ENCODE measurements at regions not wholly inside any gene's neighbourhood (a gene's known extent, or its start where the extent isn't known, plus 50 kb on each side); places are given as distances from the start of the nearest gene placed in this dataset.

GRCh38 chr14:49427117-49427516 is 159.1 kb downstream of the RPS29 start:
- ATAC-seq (ENCODE audit: low FRiP score in 2 of 2), result no peak
- Histone ChIP-seq H3K4me1 (no peaks in the 10 kb centered on the region), H3K27ac (no peak overlapping the region), H3K4me3 (no peak overlapping the region), H3K27me3 (no peaks in the 10 kb centered on the region), H3K9me3 (peaks cover 0 to 17% (median 9%) of the 10 kb centered on the region in 4 donors), H3K36me3 (no peaks in the 10 kb centered on the region)
- no peak for DNase-seq
- TF ChIP-seq POLR2AphosphoS5 (IDR thresholded peaks at IDR 0.05) (no peak), EP300 (IDR thresholded peaks at IDR 0.05) (no peak), POLR2A (IDR thresholded peaks at IDR 0.05) (no peak), CTCF (IDR thresholded peaks at IDR 0.05) (no peak)
- 39 to 61% methylated on average over 8 of the region's 8 CpGs for WGBS, 2 donors

GRCh38 chr14:49425921-49426320 is 160.3 kb downstream of the RPS29 start:
- no peaks in the 10 kb centered on the region for H3K36me3 ChIP-seq
- ATAC-seq (ENCODE audit: low FRiP score in 2 of 2) (no peak), DNase-seq (no peak)
- no peak overlapping the region for H3K4me3 ChIP-seq
- no peaks in the 10 kb centered on the region for H3K4me1 ChIP-seq
- no peak for TF ChIP-seq EP300 (IDR thresholded peaks at IDR 0.05)
- H3K27me3 ChIP-seq, result no peaks in the 10 kb centered on the region
- 89% methylated on average over 1 of the region's 1 CpG for WGBS, 2 donors
- no peak overlapping the region for H3K27ac ChIP-seq
- peaks cover 0 to 5% (median 0%) of the 10 kb centered on the region in 4 donors for H3K9me3 ChIP-seq

- DNase-seq (no peak), ATAC-seq (ENCODE audit: low FRiP score in 2 of 2) (no peak)
- Histone ChIP-seq H3K4me3 (no peak overlapping the region), H3K4me1 (no peaks in the 10 kb centered on the region), H3K36me3 (no peaks in the 10 kb centered on the region), H3K27me3 (no peaks in the 10 kb centered on the region), H3K9me3 (no peaks in the 10 kb centered on the region), H3K27ac (no peak overlapping the region)
- TF ChIP-seq POLR2AphosphoS5 (IDR thresholded peaks at IDR 0.05) (no peak), CTCF (IDR thresholded peaks at IDR 0.05) (no peak), EP300 (IDR thresholded peaks at IDR 0.05) (no peak), POLR2A (IDR thresholded peaks at IDR 0.05) (no peak)
- WGBS, 2 donors, result 76 to 90% methylated on average over 4 of the region's 4 CpGs
Observed at GRCh38 chr14:49424436-49425331, 161.5 kb downstream of the RPS29 start.

GRCh38 chr14:49420201-49420600 is 166.0 kb downstream of the RPS29 start:
- Histone ChIP-seq H3K9me3 (no peaks in the 10 kb centered on the region), H3K36me3 (no peaks in the 10 kb centered on the region), H3K27me3 (no peaks in the 10 kb centered on the region), H3K4me3 (no peak overlapping the region), H3K27ac (no peak overlapping the region), H3K4me1 (no peaks in the 10 kb centered on the region)
- WGBS, 2 donors, result 93 to 94% methylated on average over 3 of the region's 3 CpGs
- ATAC-seq (ENCODE audit: low FRiP score in 2 of 2), result no peak
- no peak for TF ChIP-seq POLR2AphosphoS5 (IDR thresholded peaks at IDR 0.05)
- no peak for TF ChIP-seq EP300 (IDR thresholded peaks at IDR 0.05)
- no peak for TF ChIP-seq CTCF (IDR thresholded peaks at IDR 0.05)
- TF ChIP-seq POLR2A (IDR thresholded peaks at IDR 0.05), result no peak
- no peak for DNase-seq

GRCh38 chr14:49418789-49419188 is 167.4 kb downstream of the RPS29 start:
- Histone ChIP-seq H3K36me3 (no peaks in the 10 kb centered on the region), H3K4me3 (no peak overlapping the region), H3K9me3 (no peaks in the 10 kb centered on the region), H3K27ac (no peak overlapping the region), H3K4me1 (no peaks in the 10 kb centered on the region), H3K27me3 (no peaks in the 10 kb centered on the region)
- DNase-seq, result no peak
- no peak for TF ChIP-seq POLR2AphosphoS5 (IDR thresholded peaks at IDR 0.05)
- TF ChIP-seq EP300 (IDR thresholded peaks at IDR 0.05), result no peak
- no peak for TF ChIP-seq CTCF (IDR thresholded peaks at IDR 0.05)
- no peak for TF ChIP-seq POLR2A (IDR thresholded peaks at IDR 0.05)
- WGBS, 2 donors, result 84 to 87% methylated on average over 4 of the region's 4 CpGs
- no peak for ATAC-seq (ENCODE audit: low FRiP score in 2 of 2)

Data from upper lobe of left lung (tissue), 6 donors.